ACC112 (cell line): ENCODE measurements at regions not wholly inside any gene's neighbourhood (a gene's known extent, or its start where the extent isn't known, plus 50 kb on each side); places are given as distances from the start of the nearest gene placed in this dataset.

ENCODE experiments used
- H2AFZ ChIP-seq: fragments of 200-600 bp; sonication (generic); one replicate; pipeline ENCODE4 v1.6.0; 2017; ENCODE audit warnings: antibody characterized with exemption, low read length; ENCODE audit not compliant: unreplicated experiment
- H3K27ac ChIP-seq: fragments of 200-600 bp; sonication (generic); 2 replicates; pipeline ENCODE4 v1.5.1; 2014; ENCODE audit warnings: low read depth, mild to moderate bottlenecking, antibody characterized with exemption, low read length, moderate library complexity
- H3K27me3 ChIP-seq: fragments of 200-600 bp; sonication (generic); 2 replicates; pipeline ENCODE4 v1.6.1; 2014; ENCODE audit warnings: mild to moderate bottlenecking, antibody characterized with exemption, low read length, moderate library complexity, mixed read lengths; ENCODE audit not compliant: insufficient read depth
- H3K36me3 ChIP-seq: fragments of 200-600 bp; sonication (generic); 2 replicates; pipeline ENCODE4 v1.6.1; 2016; ENCODE audit warnings: mild to moderate bottlenecking, antibody characterized with exemption, low read length, moderate library complexity, mixed read lengths; ENCODE audit not compliant: insufficient read depth
- H3K4me1 ChIP-seq: fragments of 200-600 bp; sonication (generic); one replicate; pipeline ENCODE4 v1.6.1; 2016; ENCODE audit warnings: low read length, mixed read lengths; ENCODE audit not compliant: insufficient read depth, unreplicated experiment, control insufficient read depth
- H3K4me3 ChIP-seq: fragments of 200-600 bp; sonication (generic); 2 replicates; pipeline ENCODE4 v1.5.1; 2014; ENCODE audit warnings: mild to moderate bottlenecking, low read depth, low read length
- H3K79me2 ChIP-seq: fragments of 200-600 bp; sonication (generic); one replicate; pipeline ENCODE4 v1.6.0; 2016; ENCODE audit warnings: low read length; ENCODE audit not compliant: control insufficient read depth, unreplicated experiment, insufficient read depth

DNA sequence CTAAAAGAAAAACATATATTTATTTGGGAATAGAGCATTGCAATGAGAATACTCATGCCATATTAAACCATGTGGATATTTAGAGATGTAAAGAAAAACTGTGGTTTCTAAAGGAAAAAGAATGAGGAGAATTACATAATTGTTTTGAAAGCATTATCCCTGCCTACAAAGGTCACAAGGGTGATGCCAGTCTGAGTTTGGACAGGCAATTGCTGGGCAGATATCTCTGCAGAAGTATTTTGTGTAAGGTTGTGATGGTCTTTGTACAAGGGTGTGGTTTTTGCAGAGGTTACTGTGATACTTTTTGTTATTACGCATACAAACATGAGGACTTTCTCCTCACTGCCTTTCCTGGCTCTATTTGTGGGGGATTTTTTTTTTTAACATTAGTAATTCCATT, 2022.9 kb upstream of the CDH6 start:
- no peak overlapping the region for H2AFZ ChIP-seq
- no peak overlapping the region for H3K4me3 ChIP-seq
- no peaks in the 10 kb centered on the region for H3K4me1 ChIP-seq
- no peaks in the 10 kb centered on the region for H3K79me2 ChIP-seq
- H3K27me3 ChIP-seq: no peaks in the 10 kb centered on the region
- H3K36me3 ChIP-seq: no peaks in the 10 kb centered on the region
- H3K27ac ChIP-seq: no peak overlapping the region

DNA sequence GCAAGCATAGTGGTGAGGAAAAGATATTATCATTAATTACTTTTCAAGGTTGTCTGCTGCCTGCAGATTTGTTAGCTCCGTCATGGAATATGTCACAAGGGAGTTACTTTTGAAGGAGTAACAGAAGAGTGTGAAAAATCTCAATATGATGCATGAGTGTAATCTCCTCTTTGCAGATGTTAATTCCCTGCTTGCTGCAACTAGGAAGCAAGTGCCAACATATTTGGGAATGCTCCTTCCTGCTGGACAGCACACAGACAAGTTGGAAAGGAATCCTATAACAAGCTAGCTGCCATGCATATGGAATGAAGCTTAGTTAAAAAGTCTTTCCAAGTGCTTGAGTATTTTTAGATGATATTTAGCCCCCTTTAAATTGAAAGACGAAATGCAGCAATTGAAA, 2023.6 kb upstream of the CDH6 start:
- H3K27ac ChIP-seq: no peak overlapping the region
- no peak overlapping the region for H2AFZ ChIP-seq
- no peak overlapping the region for H3K4me3 ChIP-seq
- no peaks in the 10 kb centered on the region for H3K36me3 ChIP-seq
- H3K4me1 ChIP-seq: no peaks in the 10 kb centered on the region
- no peaks in the 10 kb centered on the region for H3K79me2 ChIP-seq
- H3K27me3 ChIP-seq: no peaks in the 10 kb centered on the region

DNA sequence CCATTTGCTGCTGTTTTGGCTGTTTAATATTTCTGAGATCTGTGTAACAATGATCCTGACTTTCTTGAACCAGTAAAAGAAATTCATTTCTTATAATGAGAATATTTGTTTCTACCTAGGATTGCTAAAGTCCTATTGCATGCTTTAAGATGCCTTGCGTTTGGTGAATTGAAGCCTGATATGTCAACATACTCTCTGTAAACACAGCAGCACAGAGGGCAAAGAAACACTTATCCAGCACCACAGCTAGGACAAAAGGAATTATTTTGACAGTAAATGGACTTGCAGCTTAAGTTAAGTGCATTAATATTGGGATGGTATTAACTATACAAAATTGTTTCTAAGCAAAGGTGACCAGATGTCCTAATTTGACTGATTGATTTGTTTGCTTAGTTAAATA, 2031.2 kb upstream of the CDH6 start:
- Histone ChIP-seq H3K27me3 (no peaks in the 10 kb centered on the region), H3K4me1 (no peaks in the 10 kb centered on the region), H2AFZ (no peak overlapping the region), H3K27ac (no peak overlapping the region), H3K4me3 (no peak overlapping the region), H3K79me2 (no peaks in the 10 kb centered on the region), H3K36me3 (no peaks in the 10 kb centered on the region)

DNA sequence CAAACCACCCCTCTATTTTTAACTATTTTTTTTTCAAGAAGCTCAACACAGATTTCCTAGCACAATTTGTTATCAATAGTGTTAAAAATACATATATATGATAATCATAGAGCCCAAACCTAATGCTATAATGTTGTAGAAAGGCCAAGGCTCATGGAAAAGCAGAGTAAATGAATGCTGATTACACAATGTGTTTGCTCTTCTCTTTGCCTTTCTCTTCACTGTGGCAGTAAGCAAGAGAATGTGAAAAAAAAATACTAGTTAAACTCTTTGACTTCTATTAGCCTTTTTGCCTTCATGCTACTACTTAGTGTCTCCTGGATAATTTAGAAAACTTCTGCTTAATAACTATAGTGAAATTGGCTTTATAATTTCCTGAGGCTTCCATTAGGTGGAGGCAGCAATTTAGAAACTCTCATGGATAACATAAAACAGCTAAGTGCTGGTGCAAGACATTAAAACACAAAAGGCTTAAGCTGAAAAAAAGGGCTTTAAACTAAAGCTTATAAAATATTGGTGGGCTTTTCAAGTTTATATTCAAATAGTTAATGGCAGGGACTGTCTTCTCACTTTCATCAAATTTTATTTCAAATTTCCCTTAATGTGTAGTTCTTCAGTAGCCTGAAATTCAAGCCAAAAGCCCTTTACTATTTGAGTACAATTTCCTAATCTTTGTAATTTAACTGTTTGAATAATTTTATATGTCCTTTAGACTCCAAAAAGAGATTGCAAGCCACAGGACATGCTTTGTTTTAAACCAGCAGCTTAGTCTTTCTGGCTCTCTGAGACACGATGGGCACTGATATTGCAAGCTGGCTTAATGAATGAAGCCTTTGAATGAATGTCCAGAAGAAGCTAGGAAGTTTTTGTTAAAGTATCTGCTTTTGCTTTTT, 2031.8 kb upstream of the CDH6 start:
- Histone ChIP-seq H3K79me2 (no peaks in the 10 kb centered on the region), H3K4me3 (no peak overlapping the region), H3K4me1 (no peaks in the 10 kb centered on the region), H2AFZ (no peak overlapping the region), H3K27ac (no peak overlapping the region), H3K36me3 (no peaks in the 10 kb centered on the region), H3K27me3 (no peaks in the 10 kb centered on the region)

DNA sequence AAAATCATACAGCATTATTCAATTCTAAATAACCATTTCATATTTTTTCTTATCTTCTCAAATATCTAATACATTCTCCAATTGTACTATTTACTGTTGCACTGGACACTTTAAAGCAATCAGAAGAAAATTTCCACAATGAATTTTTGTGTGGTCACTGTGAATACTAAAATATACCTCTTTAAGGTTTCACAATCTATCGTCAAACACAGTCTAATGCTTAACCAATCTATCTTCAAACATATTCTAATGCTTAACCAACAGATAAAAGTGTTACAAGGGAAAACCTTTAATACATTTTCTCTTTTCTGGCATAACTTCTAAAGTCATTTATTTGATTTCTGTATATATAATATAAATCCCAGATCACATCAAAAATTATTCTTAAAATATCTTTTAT, 2035.5 kb upstream of the CDH6 start:
- Histone ChIP-seq H3K27me3 (no peaks in the 10 kb centered on the region), H2AFZ (no peak overlapping the region), H3K27ac (no peak overlapping the region), H3K4me3 (no peak overlapping the region), H3K79me2 (no peaks in the 10 kb centered on the region), H3K36me3 (no peaks in the 10 kb centered on the region), H3K4me1 (no peaks in the 10 kb centered on the region)

- Histone ChIP-seq H3K79me2 (no peaks in the 10 kb centered on the region), H3K27me3 (no peaks in the 10 kb centered on the region), H3K36me3 (no peaks in the 10 kb centered on the region), H3K4me1 (no peaks in the 10 kb centered on the region), H2AFZ (no peak overlapping the region), H3K4me3 (no peak overlapping the region), H3K27ac (no peak overlapping the region)
Observed at GRCh38 chr5:29150840-29151239, 2042.6 kb upstream of the CDH6 start.

DNA sequence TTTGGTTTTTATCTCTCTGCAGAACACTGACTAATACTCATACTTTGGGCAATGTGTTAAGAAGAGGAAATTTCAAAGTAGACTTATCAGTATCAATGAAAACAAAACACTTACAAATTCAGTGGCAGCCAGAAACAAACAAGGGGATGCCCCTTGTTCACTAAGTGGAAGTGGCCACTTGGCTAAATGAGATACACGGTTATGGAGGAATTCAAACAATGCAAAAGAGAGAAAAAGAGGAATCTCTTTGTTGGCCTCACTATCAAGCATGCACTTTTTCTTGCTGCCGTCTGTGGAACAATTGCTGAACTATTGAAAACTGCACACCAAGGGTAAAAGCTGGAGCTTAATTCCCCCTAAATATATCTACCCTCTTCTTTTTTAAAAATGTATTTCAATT, 2044.9 kb upstream of the CDH6 start:
- Histone ChIP-seq H3K4me1 (no peaks in the 10 kb centered on the region), H3K4me3 (no peak overlapping the region), H2AFZ (no peak overlapping the region), H3K27ac (no peak overlapping the region), H3K27me3 (no peaks in the 10 kb centered on the region), H3K36me3 (no peaks in the 10 kb centered on the region), H3K79me2 (no peaks in the 10 kb centered on the region)

DNA sequence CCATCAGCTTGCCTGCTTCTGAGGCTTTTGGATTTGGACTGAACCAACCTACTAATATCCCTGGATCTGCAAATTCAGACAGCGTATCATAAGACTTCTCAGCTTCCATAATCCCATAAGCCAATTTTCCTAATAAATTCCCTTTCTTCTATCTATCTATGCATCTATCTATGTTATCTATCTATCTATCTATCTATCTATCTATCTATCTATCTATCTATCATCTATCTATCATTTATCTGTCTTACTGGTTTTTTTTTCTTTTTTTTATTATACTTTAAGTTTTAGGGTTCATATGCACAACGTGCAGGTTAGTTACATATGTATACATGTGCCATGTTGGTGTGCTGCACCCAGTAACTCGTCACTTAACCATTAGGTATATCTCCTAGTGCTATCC, 2045.4 kb upstream of the CDH6 start:
- H3K36me3 ChIP-seq: no peaks in the 10 kb centered on the region

GRCh38 chr5:29143266-29143665, 2050.2 kb upstream of the CDH6 start:
- Histone ChIP-seq H3K27ac (no peak overlapping the region), H3K79me2 (no peaks in the 10 kb centered on the region)

More for the DNA sequence above, 2045.4 kb upstream of the CDH6 start:
- Histone ChIP-seq H3K4me1 (no peaks in the 10 kb centered on the region), H2AFZ (no peak overlapping the region), H3K27ac (no peak overlapping the region), H3K27me3 (no peaks in the 10 kb centered on the region), H3K4me3 (no peak overlapping the region), H3K79me2 (no peaks in the 10 kb centered on the region)

DNA sequence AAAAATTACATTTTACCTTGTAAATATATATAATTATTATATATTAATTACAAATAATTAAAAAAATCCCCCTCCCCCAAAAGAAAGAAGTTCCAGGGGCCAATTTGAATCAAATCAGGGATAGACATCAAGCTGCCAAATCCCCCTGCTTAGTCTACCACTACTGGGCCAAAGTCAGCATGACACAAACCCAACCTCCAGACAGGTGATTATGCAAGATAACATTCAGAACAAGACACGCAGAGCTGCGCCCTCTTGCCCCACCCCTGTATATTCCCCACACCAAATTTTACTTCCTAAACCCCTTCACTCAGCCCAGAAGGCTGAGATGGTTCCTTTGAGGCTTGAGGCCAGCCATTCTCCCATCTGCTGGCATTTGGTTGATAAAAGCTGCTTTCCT, 2059.1 kb upstream of the CDH6 start:
- Histone ChIP-seq H2AFZ (no peak overlapping the region), H3K4me1 (no peaks in the 10 kb centered on the region), H3K4me3 (no peak overlapping the region), H3K79me2 (no peaks in the 10 kb centered on the region), H3K36me3 (no peaks in the 10 kb centered on the region), H3K27me3 (no peaks in the 10 kb centered on the region), H3K27ac (no peak overlapping the region)

More at GRCh38 chr5:29143266-29143665, 2050.2 kb upstream of the CDH6 start:
- Histone ChIP-seq H3K4me1 (no peaks in the 10 kb centered on the region), H3K27me3 (no peaks in the 10 kb centered on the region), H3K4me3 (no peak overlapping the region), H3K36me3 (no peaks in the 10 kb centered on the region), H2AFZ (no peak overlapping the region)

DNA sequence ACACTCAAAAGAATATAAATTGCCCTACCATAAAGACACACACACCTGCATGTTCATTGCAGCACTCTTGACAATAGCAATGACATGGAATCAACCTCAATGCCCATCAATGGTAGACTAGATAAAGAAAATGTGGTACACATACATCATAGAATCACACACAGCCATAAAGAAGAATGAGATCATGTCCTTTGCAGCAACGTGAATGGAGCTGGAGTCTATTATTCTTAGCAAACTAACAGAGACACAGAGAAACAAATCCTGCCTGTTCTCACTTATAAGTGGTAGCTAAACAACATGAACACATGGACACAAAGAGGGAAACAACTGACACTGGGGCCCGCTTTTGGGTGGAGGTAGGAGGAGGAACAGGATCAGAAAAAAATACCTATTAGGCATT, 2062.2 kb upstream of the CDH6 start:
- Histone ChIP-seq H3K36me3 (no peaks in the 10 kb centered on the region), H3K79me2 (no peaks in the 10 kb centered on the region), H3K27ac (no peak overlapping the region), H3K4me1 (no peaks in the 10 kb centered on the region), H3K4me3 (no peak overlapping the region), H2AFZ (no peak overlapping the region), H3K27me3 (no peaks in the 10 kb centered on the region)
